ENCODE measurements at regions not wholly inside any gene's neighbourhood (a gene's known extent, or its start where the extent isn't known, plus 50 kb on each side); places are given as distances from the start of the nearest gene placed in this dataset.

- DNase-seq (ENCODE audit: low read depth), result no peak
These were observed 275.0 kb downstream of the DRD1 start for GRCh38 chr5:175168882-175169507.

DNA sequence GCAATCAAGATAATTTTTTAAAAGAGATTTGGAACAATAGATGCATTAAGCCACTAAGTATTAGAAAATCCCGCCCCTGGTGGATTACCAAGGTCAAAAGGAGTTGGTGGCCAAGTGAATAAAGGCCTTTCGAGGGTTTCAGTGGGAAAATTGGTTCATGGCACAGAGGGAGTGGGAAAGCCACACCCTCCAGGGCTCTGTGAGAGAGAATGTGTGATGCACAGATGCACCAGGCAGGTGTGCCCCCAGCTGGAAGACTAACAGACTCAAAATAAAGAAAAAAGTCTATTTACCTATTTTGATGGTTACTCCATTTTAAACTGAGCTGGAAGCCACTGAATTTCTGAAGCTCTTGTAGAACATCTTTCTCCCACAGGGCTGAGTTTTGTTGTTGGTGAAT lies 278.0 kb downstream of the DRD1 start:
- no peak for DNase-seq (ENCODE audit: low read depth)

DNA sequence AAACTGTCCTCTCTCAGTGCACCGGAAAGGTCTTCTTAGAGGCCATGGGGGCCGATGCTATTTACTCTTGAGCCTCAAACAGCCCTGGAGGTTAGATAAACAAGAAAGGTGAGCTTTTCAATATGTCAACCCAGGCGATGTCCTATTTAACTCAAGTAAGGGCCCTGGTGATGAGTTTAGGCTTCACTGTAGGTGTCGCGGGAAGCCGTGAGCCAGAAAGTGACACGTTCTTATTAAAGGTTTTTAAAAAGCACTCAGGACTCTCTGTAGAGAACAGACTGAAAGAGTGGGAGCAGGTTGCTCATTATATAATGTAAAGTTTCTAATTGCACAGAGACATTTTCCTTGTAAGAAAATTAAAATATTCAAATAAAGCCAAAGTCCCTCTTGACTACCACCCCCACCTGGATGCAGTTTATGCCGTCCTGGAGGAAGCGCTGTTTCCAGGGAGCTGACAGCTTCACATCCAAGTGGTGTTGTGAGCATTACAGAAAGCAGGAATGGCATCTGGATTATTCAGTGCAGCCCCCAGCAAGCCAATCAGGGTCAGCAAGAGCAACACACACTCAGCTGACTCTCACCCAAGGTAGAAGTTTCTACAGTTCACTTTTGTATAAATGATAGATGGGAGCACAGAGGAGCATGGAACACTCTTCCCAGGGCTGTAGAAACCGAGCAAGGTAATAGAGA lies 280.3 kb downstream of the DRD1 start:
- no peak for DNase-seq (ENCODE audit: low read depth)

- DNase-seq (ENCODE audit: low read depth), result no peak
These were observed 281.9 kb downstream of the DRD1 start for GRCh38 chr5:175162036-175162435.

GRCh38 chr5:175159956-175160355 lies 284.0 kb downstream of the DRD1 start:
- DNase-seq (ENCODE audit: low read depth), result no peak

DNA sequence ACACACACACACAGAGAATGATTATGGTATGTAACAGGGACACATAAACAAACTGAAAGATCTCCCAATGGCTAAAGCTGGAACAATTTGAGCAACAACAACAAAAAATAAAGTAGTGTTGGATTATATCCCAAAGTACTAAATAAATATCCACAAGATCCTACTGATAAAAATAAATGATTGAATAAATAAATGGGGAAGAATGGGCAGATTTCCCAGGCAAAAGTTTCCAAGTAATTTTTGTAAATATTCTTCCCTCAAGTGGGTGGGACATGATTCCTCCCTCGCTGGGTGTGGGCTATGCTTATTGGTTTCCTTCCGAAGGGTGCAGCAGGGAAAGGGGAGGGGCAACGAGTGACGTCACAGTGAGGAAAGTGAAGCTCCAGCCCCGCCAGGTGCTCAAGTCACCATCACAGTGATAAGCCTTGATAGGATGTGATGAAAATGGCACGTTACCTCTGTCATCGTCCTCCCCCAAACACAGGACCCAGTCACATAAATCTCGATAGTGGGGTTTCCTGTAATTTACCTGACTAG lies 295.3 kb downstream of the DRD1 start:
- no peak for DNase-seq (ENCODE audit: low read depth)

DNA sequence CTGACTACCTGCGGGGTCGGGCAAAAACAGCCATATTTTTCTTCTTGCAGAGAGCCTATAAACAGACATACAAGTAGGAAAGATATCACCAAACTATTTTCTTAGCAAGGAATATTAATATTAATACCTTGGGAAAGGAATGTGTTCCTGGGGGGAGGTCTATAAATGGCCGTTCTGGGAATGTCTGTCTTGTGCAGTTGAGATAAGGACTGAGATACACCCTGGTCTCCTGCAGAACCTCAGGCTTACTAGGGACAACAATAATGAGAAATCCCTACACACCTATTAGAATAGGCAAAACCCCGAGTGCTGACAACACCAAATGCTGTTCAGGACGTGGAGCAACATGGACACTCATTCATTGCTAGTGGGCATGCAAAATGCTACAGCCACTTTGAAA lies 297.2 kb downstream of the DRD1 start:
- no peak for DNase-seq (ENCODE audit: low read depth)

DNA sequence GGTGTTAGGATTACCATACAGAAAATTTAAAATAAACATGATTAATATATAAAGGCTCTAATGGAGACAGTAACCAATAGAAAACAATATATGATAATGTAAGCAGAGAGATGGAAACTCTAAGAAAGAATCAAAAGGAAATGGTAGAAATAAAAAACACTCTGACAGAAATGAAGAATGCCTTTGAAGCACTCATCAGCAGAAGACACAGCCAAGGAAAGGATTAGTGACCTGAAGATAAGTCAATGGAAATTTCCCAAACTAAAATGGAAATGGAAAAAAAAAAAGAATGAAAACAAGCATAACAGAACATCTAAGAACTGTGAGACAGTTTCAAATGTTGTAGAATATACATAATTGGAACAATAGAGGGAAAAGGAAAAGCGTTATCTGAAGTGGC lies 302.6 kb downstream of the DRD1 start:
- no peak for DNase-seq (ENCODE audit: low read depth)

DNA sequence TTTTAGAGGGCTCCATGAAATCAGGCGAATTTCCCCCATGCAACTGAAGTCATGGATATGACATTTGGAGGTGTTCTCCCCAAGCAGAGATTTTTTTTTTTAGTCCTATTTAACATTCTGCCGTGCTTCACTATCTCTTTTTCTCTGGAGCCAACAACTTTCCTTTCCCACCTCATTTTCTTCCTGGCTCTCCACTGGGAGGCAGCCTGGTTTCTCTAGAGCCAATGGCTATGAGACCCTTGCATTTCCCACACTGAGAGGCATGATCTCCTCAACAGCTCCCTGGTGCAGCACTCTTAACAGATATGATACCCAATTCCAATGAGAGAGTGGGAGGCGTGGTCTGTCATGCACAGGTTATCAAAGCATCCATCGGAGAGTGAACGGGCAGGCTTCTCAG lies 310.8 kb downstream of the DRD1 start:
- no peak for DNase-seq (ENCODE audit: low read depth)

DNA sequence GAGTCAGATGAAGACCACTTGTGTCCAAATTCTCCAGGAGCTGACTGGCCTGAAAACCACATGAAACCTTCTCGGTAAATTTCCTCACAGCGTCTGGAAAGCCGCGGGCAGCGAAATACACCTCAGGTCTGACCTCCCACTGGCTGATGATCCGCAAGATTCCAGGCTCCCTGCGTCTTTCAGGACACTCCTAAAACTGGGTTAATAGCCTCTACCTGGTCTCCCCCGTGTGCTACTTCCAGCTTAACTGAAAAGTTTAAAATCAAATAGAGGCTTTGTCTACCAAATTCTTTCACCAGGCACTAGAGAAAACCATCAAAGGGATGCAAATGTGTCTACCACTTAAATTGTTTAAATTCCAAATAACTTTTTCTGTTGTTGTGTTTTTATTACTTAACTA lies 312.6 kb downstream of the DRD1 start:
- DNase-seq (ENCODE audit: low read depth), result no peak

GRCh38 chr5:175129619-175130018 lies 314.4 kb downstream of the DRD1 start:
- no peak for DNase-seq (ENCODE audit: low read depth)

GRCh38 chr5:175129121-175129520 lies 314.9 kb downstream of the DRD1 start:
- DNase-seq (ENCODE audit: low read depth), result no peak

DNA sequence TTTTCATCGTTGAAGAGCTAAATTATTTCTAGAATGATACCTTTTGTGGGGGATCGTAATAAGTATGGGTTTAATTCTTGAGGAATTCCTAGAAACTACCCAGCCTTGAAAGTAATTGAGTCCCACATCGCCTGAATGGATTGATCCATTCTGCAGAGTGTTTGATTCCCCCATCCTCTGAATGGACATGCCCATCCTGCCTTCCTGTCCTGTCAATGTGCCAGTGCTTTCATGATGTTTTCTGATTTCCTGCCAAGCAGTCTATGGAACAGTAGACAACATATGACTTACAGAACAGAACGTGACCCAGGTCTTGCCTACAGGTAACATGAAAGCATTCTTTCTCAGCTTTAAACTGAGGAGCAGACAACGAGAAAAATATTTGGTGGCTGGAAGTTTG lies 319.2 kb downstream of the DRD1 start:
- DNase-seq (ENCODE audit: low read depth), result no peak

DNA sequence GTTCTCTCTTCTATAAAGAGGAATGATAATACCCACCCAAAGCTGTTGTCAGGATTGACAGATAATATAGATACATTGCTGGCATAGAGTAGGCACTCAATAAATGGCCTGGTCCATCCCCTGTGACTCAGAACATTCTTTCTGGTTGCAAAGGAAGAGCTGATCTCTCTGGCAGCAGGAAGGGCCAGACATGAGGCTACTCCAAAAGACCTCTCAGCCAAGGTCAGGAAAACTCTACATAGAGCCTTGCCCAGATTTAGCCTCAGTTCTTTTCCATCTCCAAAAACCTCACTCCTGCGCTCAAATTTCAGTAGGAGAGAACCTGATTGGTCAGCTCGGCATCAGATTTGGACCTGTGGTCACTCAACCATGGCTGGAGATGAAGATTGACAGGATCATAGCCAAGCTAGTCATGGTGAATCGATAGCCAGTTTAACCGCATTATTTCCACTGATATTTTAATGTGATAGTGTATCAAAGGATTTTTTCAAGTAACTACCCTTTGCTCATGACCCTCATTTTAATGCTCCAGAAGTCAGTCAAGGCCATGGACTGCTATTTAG lies 319.6 kb downstream of the DRD1 start:
- no peak for DNase-seq (ENCODE audit: low read depth)

GRCh38 chr5:175123542-175123941 lies 320.4 kb downstream of the DRD1 start:
- DNase-seq (ENCODE audit: low read depth), result no peak

DNA sequence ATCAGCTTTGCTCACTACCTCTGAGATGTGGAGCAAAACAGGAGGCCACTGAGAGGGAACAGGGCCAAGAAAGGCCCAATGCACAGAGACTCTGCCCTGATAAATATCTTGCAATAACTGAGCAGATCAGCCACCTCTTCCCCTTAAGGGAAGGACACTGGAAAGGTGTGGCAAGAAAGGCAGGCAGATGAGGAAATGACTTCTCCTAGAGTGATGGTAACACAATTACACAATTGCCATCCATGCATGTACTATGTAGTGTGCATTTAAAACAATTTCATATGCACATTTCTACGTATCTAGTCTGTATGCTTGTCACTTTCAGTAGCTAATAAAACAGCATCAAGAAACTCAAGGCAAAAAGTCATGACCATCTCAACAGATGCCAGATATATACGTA lies 322.5 kb downstream of the DRD1 start:
- DNase-seq (ENCODE audit: low read depth), result no peak

GRCh38 chr5:175120412-175120811 lies 323.6 kb downstream of the DRD1 start:
- DNase-seq (ENCODE audit: low read depth), result no peak

- DNase-seq (ENCODE audit: low read depth), result no peak
These were observed 325.2 kb downstream of the DRD1 start for GRCh38 chr5:175118700-175119309.

- no peak for DNase-seq (ENCODE audit: low read depth)
These were observed 327.4 kb downstream of the DRD1 start for GRCh38 chr5:175116466-175117048.

DNA sequence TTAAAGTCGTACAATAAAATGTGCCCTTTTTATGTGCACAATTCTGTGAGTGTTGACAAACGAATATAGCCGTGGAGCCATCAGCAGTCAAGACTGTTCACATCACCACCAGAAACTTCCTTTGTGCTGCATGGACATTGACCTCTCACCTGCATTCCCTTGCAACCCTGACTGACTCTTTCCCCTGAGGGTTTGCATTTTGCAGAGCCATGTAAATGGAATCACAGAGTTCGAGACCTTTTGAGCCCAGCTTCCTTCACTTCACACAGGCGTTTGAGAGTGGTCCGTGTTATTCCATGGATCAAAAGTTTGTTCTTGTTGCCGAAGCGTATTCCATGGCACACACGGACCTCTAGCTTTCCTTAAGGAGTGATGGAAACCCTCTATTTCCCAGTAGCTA lies 328.2 kb downstream of the DRD1 start:
- DNase-seq (ENCODE audit: low read depth), result no peak

- DNase-seq (ENCODE audit: low read depth), result no peak
These were observed 330.0 kb downstream of the DRD1 start for GRCh38 chr5:175113947-175114346.

DNA sequence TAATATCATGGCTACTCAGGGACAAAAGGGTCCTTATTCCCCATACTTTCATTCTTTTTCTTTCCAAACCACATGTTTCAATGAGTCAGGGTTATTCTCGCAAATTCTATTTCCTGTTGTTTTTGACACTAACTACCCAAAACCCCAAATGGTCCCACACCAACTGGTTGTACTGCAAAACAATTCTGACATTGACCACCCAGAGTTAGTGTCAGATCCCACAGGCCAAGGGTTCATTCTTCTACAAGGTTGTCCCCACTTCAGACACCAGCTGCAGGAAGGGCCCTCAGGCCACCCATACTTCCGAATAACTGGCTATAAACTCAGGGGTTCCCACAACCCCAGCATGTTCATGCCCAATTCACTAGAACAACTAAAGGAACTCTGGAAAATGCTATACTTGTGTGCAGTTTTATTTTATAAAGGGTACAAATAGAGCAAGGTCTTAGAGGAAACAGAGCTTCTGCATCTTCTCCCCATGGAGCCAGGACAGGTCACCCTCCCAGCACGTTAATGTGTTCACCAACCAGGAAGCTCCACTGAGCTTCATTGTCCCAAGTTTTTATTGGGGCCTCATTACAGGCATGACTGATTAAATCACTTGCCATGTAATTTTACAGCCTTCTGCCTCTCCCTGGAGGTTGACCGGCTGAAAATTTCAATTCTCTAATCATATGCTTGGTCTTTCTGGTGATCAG lies 334.8 kb downstream of the DRD1 start:
- no peak for DNase-seq (ENCODE audit: low read depth)
